ENCODE measurements at regions not wholly inside any gene's neighbourhood (a gene's known extent, or its start where the extent isn't known, plus 50 kb on each side); places are given as distances from the start of the nearest gene placed in this dataset.
A peak's percentile ranks its signal among the peaks of the same experiment; 100 is the strongest.

DNA sequence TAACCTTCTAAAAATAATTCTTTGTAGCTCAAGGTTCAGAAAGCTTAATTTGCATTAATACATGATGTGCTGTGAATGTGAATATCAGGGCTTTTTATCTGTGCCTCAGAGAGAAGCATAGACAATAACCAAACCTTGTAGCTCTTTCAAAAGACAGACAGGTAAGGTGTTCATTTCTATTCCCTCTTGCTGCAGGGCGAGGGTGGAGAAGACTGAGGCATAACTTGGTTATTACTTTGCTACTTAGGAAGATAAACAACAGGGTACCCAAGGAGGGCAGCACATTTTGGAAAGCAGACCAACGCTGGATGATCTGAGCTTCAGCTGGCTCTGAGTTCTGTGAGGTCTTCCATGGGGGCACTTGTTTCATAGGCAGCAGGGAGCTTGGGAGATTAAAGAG, 408.6 kb upstream of the RARB start:
- no peak for DNase-seq

- peak; percentile 12 for DNase-seq
These were observed 406.2 kb upstream of the RARB start for GRCh38 chr3:25021816-25022215.

DNA sequence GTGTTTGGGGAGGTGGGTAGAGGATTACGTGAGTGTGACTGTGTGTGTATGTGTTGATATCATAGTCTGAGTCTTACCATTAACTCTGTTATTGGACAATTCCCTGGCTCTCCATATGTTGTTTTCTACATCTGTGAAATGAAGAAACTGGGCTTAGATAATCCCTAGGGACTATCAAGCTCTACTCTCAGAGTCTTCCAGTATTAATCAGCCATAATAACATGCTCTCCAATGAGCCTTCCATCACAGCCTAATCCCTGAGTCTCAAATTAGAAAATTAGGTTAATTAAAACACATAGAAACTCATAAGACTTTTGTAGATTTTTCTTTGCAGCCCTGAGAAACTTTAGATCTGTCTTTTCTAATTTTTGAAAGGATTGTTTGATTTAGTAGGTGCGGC, 404.2 kb upstream of the RARB start:
- DNase-seq = no peak

DNA sequence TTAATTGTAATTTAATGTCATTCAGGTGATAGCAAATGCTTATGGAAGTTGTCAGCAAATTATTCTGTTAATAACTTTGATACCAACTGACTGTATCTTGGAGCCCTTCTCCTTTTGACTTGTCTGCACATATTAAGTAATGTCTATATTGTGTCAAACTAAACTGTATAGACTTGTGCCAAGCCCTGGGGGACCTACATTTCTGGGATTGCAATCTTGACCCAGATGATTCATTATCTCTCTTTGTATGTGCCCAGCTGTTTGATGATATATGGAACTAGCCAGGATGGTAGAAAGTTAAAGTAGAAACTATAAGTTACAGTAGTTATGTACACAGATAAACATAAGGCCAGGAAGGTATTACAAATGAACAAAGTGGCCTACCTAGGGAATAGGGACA, 402.8 kb upstream of the RARB start:
- DNase-seq = no peak

DNA sequence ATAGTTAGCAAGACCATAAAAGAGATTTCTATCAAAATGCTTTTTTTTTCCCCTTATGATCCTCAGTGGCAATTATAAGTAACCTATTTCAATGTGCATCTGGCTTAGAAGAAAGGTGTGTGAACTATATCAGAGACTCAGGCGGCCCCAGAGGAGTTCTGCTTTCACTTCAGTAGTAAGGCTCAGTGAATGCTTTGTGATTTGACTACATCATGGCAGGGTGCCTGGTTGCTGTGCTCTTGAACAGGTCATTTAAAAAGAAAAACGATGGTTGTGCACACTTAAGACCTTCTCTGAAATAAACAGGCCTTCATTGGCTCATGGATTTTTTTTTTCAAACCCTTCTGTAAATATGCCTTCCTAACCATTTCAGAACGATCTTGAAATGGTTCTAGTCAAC, 400.4 kb upstream of the RARB start:
- no peak for DNase-seq

DNA sequence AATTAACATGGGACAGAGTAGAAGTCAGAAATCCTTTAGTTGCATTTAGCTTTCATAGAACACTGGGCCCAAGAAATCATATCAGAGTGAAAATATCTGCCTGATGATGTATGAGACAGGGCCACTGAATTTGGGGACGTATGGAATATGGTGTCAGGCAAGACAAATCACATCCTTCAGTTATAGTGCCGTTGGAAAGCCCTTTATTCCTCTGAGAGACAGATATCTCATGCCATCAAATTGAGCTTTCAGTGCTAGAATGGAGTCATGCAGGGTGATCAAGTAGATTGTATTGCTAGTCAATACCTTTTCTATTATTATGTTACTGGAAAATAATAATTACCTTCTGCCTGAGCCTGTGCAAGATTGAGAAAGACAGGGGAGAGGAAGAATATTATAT, 398.2 kb upstream of the RARB start:
- DNase-seq = no peak

GRCh38 chr3:25032344-25032743, 395.7 kb upstream of the RARB start:
- DNase-seq = no peak

DNA sequence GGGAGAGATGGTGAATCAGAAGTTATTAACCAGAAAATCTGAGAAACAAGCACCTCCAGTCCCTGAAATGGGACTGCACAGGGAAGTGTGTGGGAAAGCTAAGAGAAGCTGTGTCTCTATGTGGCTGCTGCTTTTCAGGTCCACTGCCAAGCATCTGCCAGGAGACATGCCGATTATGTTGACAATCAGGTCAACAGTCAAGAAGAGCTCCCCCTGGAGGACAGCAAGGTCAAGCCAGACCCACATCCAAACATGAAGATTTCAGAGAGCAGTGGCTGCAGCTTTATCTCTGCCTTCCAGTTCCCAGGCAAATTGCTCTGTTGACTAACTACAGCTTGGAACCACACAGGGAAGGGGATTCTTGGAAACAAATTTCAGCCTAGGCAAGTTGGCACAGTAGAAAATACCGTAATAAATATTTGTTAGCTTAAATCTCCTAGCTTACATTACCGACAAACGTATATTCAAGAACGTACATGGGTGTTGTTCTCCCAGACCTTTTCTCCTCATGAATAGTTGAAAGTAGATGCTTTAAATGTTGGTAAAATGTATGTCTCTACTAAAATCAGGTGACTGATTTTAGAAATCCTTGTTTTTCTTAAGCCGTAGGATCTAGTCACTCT, 394.5 kb upstream of the RARB start:
- DNase-seq = no peak

GRCh38 chr3:25035526-25035925, 392.5 kb upstream of the RARB start:
- no peak for DNase-seq

DNA sequence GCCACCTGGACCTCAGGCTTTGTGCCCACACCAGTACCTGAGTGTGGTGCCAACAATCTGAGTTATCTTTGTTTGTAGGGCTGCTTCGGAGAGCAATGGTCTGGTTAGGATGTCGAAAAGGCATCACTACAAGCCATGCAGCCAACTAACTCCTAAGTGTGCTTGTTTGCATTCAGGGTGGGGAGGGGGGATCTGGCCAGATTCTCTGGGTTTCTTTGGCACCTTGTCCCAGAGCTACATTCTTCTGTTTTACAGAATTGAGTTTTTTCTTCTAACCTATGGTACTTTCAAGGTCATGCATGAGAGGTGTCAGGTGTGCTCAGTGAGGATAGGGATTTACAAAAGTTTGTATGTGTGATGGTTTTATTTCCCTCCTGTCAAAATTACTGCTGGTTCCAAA, 391.4 kb upstream of the RARB start:
- no peak for DNase-seq

DNA sequence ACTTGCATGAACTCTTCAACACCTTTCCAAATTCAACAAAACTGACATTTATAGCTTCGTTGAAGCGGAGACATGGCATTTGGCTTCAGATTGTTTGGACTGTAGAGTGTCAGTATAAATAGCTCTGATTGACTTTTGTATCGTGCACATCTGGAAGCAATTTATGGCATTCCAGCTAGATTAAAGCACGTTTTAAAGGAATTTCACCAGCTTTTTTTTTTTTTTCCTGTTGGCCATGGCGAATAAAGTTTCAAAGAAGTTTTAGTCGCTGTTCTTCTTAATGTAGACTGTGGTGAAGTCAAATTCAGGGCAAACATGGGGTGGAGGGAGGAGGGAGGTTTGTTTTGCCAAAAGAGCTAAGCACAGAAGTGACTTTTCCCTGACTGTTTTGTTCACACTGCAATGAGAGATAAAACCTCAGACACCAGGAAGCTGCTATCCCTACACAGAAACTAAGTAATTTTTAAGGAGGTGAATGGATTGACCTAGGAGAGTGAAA, 391.0 kb upstream of the RARB start:
- no peak for DNase-seq

DNA sequence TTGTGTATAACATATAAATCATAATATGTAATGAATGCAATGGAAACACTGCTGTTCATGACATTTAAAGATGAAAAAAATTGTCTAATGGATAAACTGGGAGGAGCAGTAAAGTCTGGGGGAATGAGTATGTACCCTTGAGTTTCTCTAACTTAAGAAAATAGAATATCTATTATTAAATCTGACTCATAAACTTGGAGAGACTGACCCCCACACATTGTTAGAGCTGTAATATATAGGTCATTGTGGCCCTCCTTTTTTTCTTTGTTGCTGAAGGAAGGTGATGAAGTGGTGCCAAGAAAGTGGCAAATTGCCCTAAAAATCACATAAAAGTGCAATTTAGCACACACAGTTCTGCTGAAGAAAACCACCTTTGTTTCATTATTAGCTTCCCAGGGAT, 389.8 kb upstream of the RARB start:
- DNase-seq = no peak

DNA sequence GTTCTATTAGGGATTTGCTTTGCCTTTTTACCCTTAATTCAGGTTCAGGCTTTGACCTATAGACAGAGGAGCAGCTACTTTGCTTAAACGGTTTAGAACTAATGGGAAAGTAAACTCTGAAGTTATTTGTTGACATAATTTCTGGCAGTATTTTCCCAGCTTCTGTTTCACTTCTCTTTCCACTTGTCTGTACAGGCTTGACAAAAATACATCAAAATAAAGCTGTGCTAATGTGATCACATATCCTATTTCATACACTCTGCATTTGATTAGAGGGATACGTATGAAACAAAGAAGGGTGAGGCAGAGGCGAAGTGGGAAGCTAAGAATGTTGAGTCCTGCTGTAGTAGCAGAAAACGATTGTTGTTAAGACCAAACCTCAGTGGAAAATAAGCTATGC, 389.1 kb upstream of the RARB start:
- no peak for DNase-seq

- no peak for DNase-seq
These were observed 387.3 kb upstream of the RARB start for GRCh38 chr3:25040748-25041147.

GRCh38 chr3:25041871-25042584, 386.0 kb upstream of the RARB start:
- DNase-seq = no peak

DNA sequence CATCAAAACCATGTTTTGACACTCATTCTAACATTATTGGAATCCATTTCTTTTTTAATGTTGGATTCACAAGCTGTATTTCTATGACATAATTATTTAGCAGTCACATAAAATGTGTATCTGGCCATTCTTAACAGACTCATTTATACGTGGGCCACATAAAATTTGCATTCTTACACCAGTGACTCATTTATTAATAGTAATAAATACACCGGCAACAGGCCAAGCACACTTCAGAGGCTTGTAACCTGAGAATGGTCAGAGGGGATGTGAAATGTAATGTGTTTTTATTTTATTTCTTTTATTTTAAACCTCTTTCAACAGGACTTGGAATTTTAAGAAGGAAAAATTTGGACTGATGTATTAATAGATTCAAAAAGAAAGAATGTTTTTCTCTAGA, 384.9 kb upstream of the RARB start:
- no peak for DNase-seq

DNA sequence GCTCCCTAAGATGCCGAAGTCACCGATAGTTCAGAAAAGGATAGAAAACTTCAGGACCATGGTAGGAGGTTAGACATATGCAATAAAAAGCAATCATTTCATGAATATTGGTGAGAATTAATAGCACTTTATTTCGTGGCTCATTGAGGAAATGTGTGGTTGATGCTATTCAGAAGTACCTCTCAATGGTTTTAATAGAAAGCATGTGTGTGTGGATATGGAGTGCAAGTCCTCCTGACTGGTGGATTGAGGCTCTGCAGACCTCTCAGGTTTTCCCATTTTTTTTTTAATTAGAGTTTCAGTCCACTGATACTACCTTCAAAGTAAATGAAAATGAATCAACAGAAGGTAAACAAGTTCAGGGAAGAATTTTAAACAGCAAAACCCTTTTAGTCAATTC, 384.3 kb upstream of the RARB start:
- DNase-seq = no peak

DNA sequence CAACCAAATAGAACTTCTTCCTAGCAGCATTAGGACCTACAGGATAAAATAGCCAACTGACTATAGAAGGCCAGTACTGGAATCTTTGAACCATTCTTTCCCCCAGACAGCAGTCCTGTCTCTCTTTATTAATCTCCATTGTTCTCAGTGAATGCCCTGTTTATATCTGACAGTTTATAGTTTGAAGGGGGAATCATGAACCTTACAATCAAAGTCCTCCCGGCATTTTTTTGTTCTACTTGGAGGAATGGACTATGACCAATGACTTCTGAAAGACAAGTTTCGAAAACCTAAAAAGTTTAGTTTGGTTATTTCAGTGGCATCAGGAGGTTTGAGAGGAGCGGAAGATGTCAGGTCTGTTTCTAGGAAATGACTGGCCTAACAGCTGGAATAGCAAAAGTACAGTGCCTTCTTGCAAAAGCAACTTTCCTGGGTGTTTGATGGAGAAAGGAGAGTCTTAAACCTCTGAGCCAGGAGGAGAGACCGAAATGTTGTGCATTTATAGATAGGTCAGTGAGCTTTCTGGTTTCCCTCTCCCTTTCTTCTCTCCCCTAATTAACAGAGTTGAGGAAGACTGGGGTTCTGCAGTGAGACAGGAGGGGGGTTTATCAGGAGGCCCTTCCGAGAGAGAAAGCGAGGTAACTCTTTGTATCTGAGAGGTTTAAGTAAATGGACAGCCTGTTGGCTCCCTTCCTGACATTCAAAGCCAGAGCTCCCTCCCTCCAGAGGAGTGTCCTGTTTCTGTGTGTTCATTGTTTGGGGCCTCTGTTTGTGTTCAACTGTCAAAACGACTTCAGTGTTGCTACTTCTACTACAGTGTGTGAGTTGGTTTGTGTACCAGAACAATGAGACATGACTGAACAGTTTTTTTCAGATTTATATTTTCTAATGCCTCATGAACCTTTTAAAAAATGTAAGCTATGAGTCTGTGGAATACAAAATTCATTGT, 383.0 kb upstream of the RARB start:
- DNase-seq = no peak

GRCh38 chr3:25046911-25047771, 380.9 kb upstream of the RARB start:
- no peak for DNase-seq

GRCh38 chr3:25049304-25049703, 378.8 kb upstream of the RARB start:
- no peak for DNase-seq

DNA sequence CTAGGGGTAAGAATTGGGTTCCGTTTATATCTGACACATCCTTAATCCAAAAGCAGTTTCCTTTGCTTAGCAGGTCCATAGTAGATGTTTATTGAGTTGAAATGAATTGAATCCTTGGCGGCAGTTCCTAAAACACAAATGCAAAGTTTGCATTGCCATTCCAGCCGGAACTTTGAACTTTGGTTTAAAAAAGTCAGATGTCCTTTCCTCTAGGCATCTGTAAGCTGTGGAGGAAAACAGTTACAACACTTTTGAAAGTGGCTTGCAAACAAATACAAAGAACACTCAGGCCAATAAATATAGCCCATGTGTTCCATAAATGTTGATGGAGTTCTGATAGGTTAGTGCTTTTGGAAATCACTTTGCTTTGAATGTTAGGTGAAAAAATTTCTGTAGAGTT, 374.7 kb upstream of the RARB start:
- DNase-seq = no peak

- no peak for DNase-seq
These were observed 371.9 kb upstream of the RARB start for GRCh38 chr3:25056036-25056755.
